ENCODE measurements at regions not wholly inside any gene's neighbourhood (a gene's known extent, or its start where the extent isn't known, plus 50 kb on each side); places are given as distances from the start of the nearest gene placed in this dataset.

- no peak for TF ChIP-seq JUNB (IDR thresholded peaks at IDR 0.05; ENCODE audit: unreplicated experiment)
- TF ChIP-seq CTCF (conservative IDR thresholded peaks at IDR 0.05; ENCODE audit: low read depth in 2 of 2), result no peak
- no peak for TF ChIP-seq CREB1 (CRISPR knock-in tag; IDR thresholded peaks at IDR 0.05; ENCODE audit: low read depth)
- no peak for TF ChIP-seq EZH2 (IDR thresholded peaks at IDR 0.05; ENCODE audit: low read depth, unreplicated experiment)
- no peak for TF ChIP-seq EZH2phosphoT487 (IDR thresholded peaks at IDR 0.05; ENCODE audit: unreplicated experiment)
- no peak for TF ChIP-seq POLR2AphosphoS5 (IDR thresholded peaks at IDR 0.05; ENCODE audit: low read depth)
- TF ChIP-seq, protein P1, sequence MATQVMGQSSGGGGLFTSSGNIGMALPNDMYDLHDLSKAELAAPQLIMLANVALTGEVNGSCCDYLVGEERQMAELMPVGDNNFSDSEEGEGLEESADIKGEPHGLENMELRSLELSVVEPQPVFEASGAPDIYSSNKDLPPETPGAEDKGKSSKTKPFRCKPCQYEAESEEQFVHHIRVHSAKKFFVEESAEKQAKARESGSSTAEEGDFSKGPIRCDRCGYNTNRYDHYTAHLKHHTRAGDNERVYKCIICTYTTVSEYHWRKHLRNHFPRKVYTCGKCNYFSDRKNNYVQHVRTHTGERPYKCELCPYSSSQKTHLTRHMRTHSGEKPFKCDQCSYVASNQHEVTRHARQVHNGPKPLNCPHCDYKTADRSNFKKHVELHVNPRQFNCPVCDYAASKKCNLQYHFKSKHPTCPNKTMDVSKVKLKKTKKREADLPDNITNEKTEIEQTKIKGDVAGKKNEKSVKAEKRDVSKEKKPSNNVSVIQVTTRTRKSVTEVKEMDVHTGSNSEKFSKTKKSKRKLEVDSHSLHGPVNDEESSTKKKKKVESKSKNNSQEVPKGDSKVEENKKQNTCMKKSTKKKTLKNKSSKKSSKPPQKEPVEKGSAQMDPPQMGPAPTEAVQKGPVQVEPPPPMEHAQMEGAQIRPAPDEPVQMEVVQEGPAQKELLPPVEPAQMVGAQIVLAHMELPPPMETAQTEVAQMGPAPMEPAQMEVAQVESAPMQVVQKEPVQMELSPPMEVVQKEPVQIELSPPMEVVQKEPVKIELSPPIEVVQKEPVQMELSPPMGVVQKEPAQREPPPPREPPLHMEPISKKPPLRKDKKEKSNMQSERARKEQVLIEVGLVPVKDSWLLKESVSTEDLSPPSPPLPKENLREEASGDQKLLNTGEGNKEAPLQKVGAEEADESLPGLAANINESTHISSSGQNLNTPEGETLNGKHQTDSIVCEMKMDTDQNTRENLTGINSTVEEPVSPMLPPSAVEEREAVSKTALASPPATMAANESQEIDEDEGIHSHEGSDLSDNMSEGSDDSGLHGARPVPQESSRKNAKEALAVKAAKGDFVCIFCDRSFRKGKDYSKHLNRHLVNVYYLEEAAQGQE (IDR thresholded peaks at IDR 0.05; ENCODE audit: unreplicated experiment), result no peak
Measured at GRCh38 chr7:126040114-126041045, 1110.8 kb upstream of the POT1 start.

Measured in GM23338 (cell line).